ENCODE measurements at regions not wholly inside any gene's neighbourhood (a gene's known extent, or its start where the extent isn't known, plus 50 kb on each side); places are given as distances from the start of the nearest gene placed in this dataset.

- Mint-ChIP-seq H3K9me3 (no peaks in the 10 kb centered on the region), H3K27ac (no peak overlapping the region), H3K4me3 (no peak overlapping the region), H3K4me1 (peaks cover 2% of the 10 kb centered on the region), H3K36me3 (ENCODE audit: low read depth) (no peaks in the 10 kb centered on the region), H3K27me3 (ENCODE audit: low read depth, poor library complexity) (peaks cover 27% of the 10 kb centered on the region)
- no peak for TF ChIP-seq CTCF (IDR thresholded peaks at IDR 0.05)
- no peak for DNase-seq
These were observed 635.4 kb downstream of the VRK1 start for GRCh38 chr14:97432586-97432985.

DNA sequence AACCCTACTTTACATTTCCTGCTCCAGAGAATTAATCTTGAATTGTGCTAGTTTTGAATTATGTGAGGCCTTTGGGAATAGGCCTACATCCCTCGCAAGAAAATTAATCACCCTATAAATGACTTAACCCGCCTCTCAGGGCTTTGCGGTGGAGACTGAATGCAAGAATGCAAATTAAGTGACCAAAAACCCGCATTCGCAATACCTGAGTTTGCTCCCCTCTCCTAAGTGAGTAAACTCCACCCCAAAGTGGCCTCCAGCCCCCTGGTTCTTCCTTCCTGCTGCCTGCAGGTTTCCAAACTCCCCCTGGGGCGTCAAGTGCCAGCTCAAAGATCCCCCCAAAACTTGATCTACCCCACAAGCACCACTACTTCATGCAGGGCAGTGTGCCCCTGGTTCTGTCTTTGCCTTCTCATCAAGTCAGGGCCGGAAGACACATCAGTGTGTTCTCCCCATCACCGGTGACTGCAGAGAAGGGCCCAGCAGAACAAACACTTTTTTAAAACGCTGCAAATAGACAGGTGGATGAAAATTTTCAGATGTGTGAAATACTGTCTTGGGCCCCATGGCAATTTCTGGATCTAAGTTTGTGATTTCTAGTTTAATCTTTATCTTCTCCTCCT is 644.7 kb downstream of the VRK1 start:
- Mint-ChIP-seq H3K27me3 (ENCODE audit: low read depth, poor library complexity) (peaks cover 5% of the 10 kb centered on the region), H3K4me1 (no peaks in the 10 kb centered on the region)
- DNase-seq: no peak

DNA sequence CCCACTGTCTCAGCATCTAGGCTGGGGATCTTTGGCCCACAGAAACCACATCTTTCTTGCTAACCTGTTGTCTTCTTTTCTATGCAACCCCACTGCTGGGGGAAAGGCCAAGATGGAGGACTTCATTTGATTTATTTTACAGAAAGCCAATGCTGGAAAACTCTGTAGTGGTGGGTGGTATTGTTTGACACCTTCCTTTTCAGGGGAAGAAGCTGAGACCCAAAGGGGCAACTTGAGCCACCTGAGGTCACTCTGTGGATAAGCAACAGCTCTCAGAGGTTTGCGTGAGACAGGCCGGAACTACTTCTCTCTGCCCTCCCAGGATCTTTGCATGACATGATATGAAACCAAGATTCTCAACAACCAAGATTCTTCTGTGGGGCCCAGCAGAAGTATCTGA is 645.2 kb downstream of the VRK1 start:
- H3K27ac Mint-ChIP-seq: no peak overlapping the region
- TF ChIP-seq CTCF (IDR thresholded peaks at IDR 0.05): no peak
- H3K4me3 Mint-ChIP-seq: no peak overlapping the region
- no peaks in the 10 kb centered on the region for H3K4me1 Mint-ChIP-seq
- no peaks in the 10 kb centered on the region for H3K36me3 Mint-ChIP-seq (ENCODE audit: low read depth)
- H3K9me3 Mint-ChIP-seq: no peaks in the 10 kb centered on the region
- peaks cover 5% of the 10 kb centered on the region for H3K27me3 Mint-ChIP-seq (ENCODE audit: low read depth, poor library complexity)
- DNase-seq: no peak

More for the DNA sequence above, 644.7 kb downstream of the VRK1 start:
- H3K4me3 Mint-ChIP-seq: no peak overlapping the region
- TF ChIP-seq CTCF (IDR thresholded peaks at IDR 0.05): no peak
- no peaks in the 10 kb centered on the region for H3K9me3 Mint-ChIP-seq
- H3K27ac Mint-ChIP-seq: no peak overlapping the region
- no peaks in the 10 kb centered on the region for H3K36me3 Mint-ChIP-seq (ENCODE audit: low read depth)

DNA sequence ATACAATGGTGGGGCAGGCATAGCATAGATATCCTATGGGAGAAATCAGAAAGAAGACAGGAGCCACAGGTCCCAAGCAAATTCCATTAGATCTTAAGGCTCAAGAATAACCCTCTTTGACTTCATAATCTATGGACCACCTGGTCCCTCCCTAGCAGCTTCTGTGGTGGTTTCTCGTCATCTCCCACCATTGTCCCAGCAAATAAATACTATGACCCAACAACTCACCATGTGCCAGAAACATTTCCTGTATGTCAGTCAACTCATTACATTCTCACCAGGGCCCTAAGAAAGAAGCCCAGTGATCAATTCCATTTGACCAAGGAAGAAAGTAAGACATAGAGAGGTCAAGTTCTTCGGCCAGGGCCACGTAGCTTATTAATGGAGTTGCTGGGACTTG is 646.2 kb downstream of the VRK1 start:
- no peak for TF ChIP-seq CTCF (IDR thresholded peaks at IDR 0.05)
- H3K9me3 Mint-ChIP-seq: no peaks in the 10 kb centered on the region
- no peak overlapping the region for H3K27ac Mint-ChIP-seq
- no peaks in the 10 kb centered on the region for H3K4me1 Mint-ChIP-seq
- peaks cover 5% of the 10 kb centered on the region for H3K27me3 Mint-ChIP-seq (ENCODE audit: low read depth, poor library complexity)
- DNase-seq: no peak
- H3K4me3 Mint-ChIP-seq: no peak overlapping the region
- H3K36me3 Mint-ChIP-seq (ENCODE audit: low read depth): no peaks in the 10 kb centered on the region

DNA sequence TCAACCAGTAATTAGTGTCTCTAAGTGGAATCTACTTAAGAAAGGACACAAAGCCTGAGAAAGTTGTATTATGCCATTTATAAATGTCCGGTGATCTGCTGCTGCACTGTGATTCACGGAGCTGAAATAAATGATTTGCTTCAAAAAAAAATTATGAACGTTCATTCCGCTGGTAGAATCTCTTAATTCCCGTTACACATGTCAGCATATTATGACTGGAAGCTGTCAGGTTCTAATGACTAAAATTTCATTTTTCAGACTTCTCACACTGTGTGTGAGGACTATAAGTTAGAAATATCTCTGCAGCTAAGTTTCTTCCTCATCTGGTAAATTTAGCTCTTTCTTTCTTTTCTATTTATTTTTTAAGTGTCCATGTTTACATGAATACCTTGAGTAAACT is 647.1 kb downstream of the VRK1 start:
- H3K27ac Mint-ChIP-seq: no peak overlapping the region
- H3K9me3 Mint-ChIP-seq: no peaks in the 10 kb centered on the region
- H3K36me3 Mint-ChIP-seq (ENCODE audit: low read depth): no peaks in the 10 kb centered on the region
- no peaks in the 10 kb centered on the region for H3K4me1 Mint-ChIP-seq
- no peak for TF ChIP-seq CTCF (IDR thresholded peaks at IDR 0.05)
- H3K4me3 Mint-ChIP-seq: no peak overlapping the region
- peaks cover 5% of the 10 kb centered on the region for H3K27me3 Mint-ChIP-seq (ENCODE audit: low read depth, poor library complexity)
- DNase-seq: no peak

- TF ChIP-seq CTCF (IDR thresholded peaks at IDR 0.05): no peak
- Mint-ChIP-seq H3K4me1 (no peaks in the 10 kb centered on the region), H3K9me3 (no peaks in the 10 kb centered on the region), H3K4me3 (no peak overlapping the region), H3K27me3 (ENCODE audit: low read depth, poor library complexity) (peaks cover 5% of the 10 kb centered on the region), H3K27ac (no peak overlapping the region), H3K36me3 (ENCODE audit: low read depth) (no peaks in the 10 kb centered on the region)
- DNase-seq: no peak
These were observed 648.2 kb downstream of the VRK1 start for GRCh38 chr14:97445367-97445766.

Data from nephron progenitor cell (in vitro differentiated cells).